ENCODE measurements at regions not wholly inside any gene's neighbourhood (a gene's known extent, or its start where the extent isn't known, plus 50 kb on each side); places are given as distances from the start of the nearest gene placed in this dataset.

GRCh38 chr2:62287899-62288880 lies 92.3 kb downstream of the B3GNT2 start:
- intact Hi-C loops (cut with micrococcal nuclease): no loop called here
- in situ Hi-C loops (cut with MboI): no loop called here
- H3K27me3 ChIP-seq (ENCODE audit: control insufficient read depth in 2 of 2, insufficient read depth in 2 of 2, low read length in 2 of 2): no peaks in the 10 kb centered on the region
- ChIA-PET CTCF (ENCODE audit: low intra/inter-chr PET ratio) (no interaction called here), POLR2A (interaction anchor here (0.6 to 2.1 kb wide), 7 partner anchors 9 to 1742 kb away, joined by 3 to 6 read pairs (median 4); no protein-coding TSS in a partner anchor)
- peak overlapping the region in 1 of 2 experiments; percentile 5; a peak in 1 of 4 replicates for H3K9ac ChIP-seq (ENCODE audit: insufficient read depth in 1 of 2, low read depth in 2 of 2, low read length in 2 of 2)
- ATAC-seq: peak; percentile 82
- H3K79me2 ChIP-seq (ENCODE audit: control insufficient read depth, insufficient read depth, low read length): no peaks in the 10 kb centered on the region
- peak overlapping the region; percentile 50 for H3K27ac ChIP-seq (ENCODE audit: extremely low read depth, low read depth, low read length)
- peak; percentile 58 to 91 (median 73) for DNase-seq (ENCODE audit: extremely low read depth in 1 of 4, low spot score in 3 of 4)
- peak; percentile 87 for FAIRE-seq
- no TSS peak for BruUV-seq (replicated peaks)
- H4K20me1 ChIP-seq (replicated peaks; ENCODE audit: control insufficient read depth, insufficient read depth, low read length): no peaks in the 10 kb centered on the region
- peak overlapping the region; percentile 45 for H3K4me2 ChIP-seq (ENCODE audit: insufficient read depth, low read length)
- peaks cover 9% of the 10 kb centered on the region for H3K9me3 ChIP-seq (replicated peaks; ENCODE audit: control insufficient read depth, insufficient read depth, low read depth, low read length)
- 46% methylated on average over 8 of the region's 8 CpGs for WGBS (ENCODE audit: insufficient coverage, low coverage, missing lambda C conversion rate)
- peaks cover 32 to 46% of the 10 kb centered on the region in 2 experiments for H3K4me1 ChIP-seq (replicated peaks in 1 of 2; ENCODE audit: control insufficient read depth in 2 of 2, insufficient read depth in 2 of 2, low read length in 2 of 2)
- no peaks in the 10 kb centered on the region for H3K9me1 ChIP-seq (ENCODE audit: control insufficient read depth, insufficient read depth, low read length)
- no peaks in the 10 kb centered on the region for H3K36me3 ChIP-seq (ENCODE audit: control insufficient read depth, insufficient read depth, low read length)
- H3K4me3 ChIP-seq: no peak overlapping the region
- H2AFZ ChIP-seq (ENCODE audit: low read depth, low read length): peak overlapping the region; percentile 14
- TF ChIP-seq ARID2 (IDR thresholded peaks at IDR 0.05) (no peak), HCFC1 (IDR thresholded peaks at IDR 0.05; ENCODE audit: low read depth, low read length) (no peak), NFIX (CRISPR knock-in tag; IDR thresholded peaks at IDR 0.05; ENCODE audit: low read depth) (peak; percentile 81), HDAC2 (IDR thresholded peaks at IDR 0.05) (0 out of 2 replicates have a peak, but pooled peaks have one; percentile 40), CEBPZ (IDR thresholded peaks at IDR 0.05; ENCODE audit: borderline replicate concordance, low read depth, low read length) (no peak), RUNX1 (IDR thresholded peaks at IDR 0.05; ENCODE audit: low read depth) (no peak), DPF2 (IDR thresholded peaks at IDR 0.05) (peak; percentile 74), RFX1 (IDR thresholded peaks at IDR 0.05) (no peak), ZNF830 (CRISPR knock-in tag; IDR thresholded peaks at IDR 0.05) (no peak), RREB1 (CRISPR knock-in tag; IDR thresholded peaks at IDR 0.05) (no peak), ZKSCAN1 (IDR thresholded peaks at IDR 0.05; ENCODE audit: low read depth, low read length) (0 out of 2 replicates have a peak, but pooled peaks have one; percentile 49), TCF7L2 (IDR thresholded peaks at IDR 0.05; ENCODE audit: low read depth, low read length) (no peak), TFAM (CRISPR knock-in tag; conservative IDR thresholded peaks at IDR 0.05) (no peak), FOXP1 (CRISPR knock-in tag; IDR thresholded peaks at IDR 0.05) (no peak)
